Sciatic nerve (tissue), 2 donors: ENCODE measurements at regions not wholly inside any gene's neighbourhood (a gene's known extent, or its start where the extent isn't known, plus 50 kb on each side); places are given as distances from the start of the nearest gene placed in this dataset.
"Not testable (repeated sequence)": the region's sequence is repeated elsewhere in the genome, so short reads cannot be mapped to it uniquely, and the experiment has no call there.

ENCODE experiments used
- ATAC-seq: fragments of 200-7000 bp; cut with Tn5 transposase; one replicate; pipeline ENCODE4 v1.9.1; 2020; ENCODE audit warnings: mild to moderate bottlenecking, moderate library complexity
- DNase-seq: peaks from one replicate; pipeline ENCODE4 v3.0.0-alpha.2; 2020; ENCODE audit warnings: low spot score
- intact Hi-C: fragments of 100-400 bp; cut with DNase I; formaldehyde crosslinking; loops from one replicate; pipeline ENCODE4 v1.14.2; 2022
- donor health status: DM: no; HTN: no; CAD: no.
- donor health status: DM: no; HTN: no; CAD: no.

- DNase-seq = no peak
- intact Hi-C loops = no loop called here
- ATAC-seq = no peak
These were observed 194.1 kb downstream of the NUFIP1 start for GRCh38 chr13:44795176-44795575.

- ATAC-seq = no peak
- intact Hi-C loops = no loop called here
- no peak for DNase-seq
These were observed 197.2 kb downstream of the NUFIP1 start for GRCh38 chr13:44792096-44792495.

- ATAC-seq = peak; percentile 17
- intact Hi-C loops = no loop called here
These were observed 199.0 kb downstream of the NUFIP1 start for GRCh38 chr13:44790289-44790688.

GRCh38 chr13:44787617-44788016, 201.7 kb downstream of the NUFIP1 start:
- DNase-seq = no peak
- intact Hi-C loops = no loop called here
- no peak for ATAC-seq

More at GRCh38 chr13:44790289-44790688, 199.0 kb downstream of the NUFIP1 start:
- no peak for DNase-seq

GRCh38 chr13:44786756-44787155, 202.5 kb downstream of the NUFIP1 start:
- no peak for ATAC-seq
- intact Hi-C loops = no loop called here
- DNase-seq = no peak

- intact Hi-C loops = no loop called here
- ATAC-seq = no peak
- DNase-seq = no peak
These were observed 203.9 kb downstream of the NUFIP1 start for GRCh38 chr13:44785401-44785800.

GRCh38 chr13:44784708-44785080, 204.6 kb downstream of the NUFIP1 start:
- DNase-seq = no peak
- intact Hi-C loops = no loop called here
- no peak for ATAC-seq

GRCh38 chr13:44783994-44784707, 205.1 kb downstream of the NUFIP1 start:
- intact Hi-C loops = no loop called here
- ATAC-seq (no peak), DNase-seq (no peak)

- ATAC-seq (no peak), DNase-seq (no peak)
- intact Hi-C loops = no loop called here
These were observed 204.6 kb upstream of the TSC22D1 start for GRCh38 chr13:44780591-44781280.

- ATAC-seq = no peak
- intact Hi-C loops = no loop called here
- no peak for DNase-seq
These were observed 202.8 kb upstream of the TSC22D1 start for GRCh38 chr13:44778761-44779484.

- DNase-seq, ATAC-seq, intact Hi-C loops: not testable (repeated sequence)
These were observed 199.2 kb upstream of the TSC22D1 start for GRCh38 chr13:44775290-44775689.

GRCh38 chr13:44770951-44771350, 194.8 kb upstream of the TSC22D1 start:
- ATAC-seq (no peak), DNase-seq (no peak)
- intact Hi-C loops = no loop called here

- ATAC-seq (no peak), DNase-seq (no peak)
- intact Hi-C loops = no loop called here
These were observed 193.6 kb upstream of the TSC22D1 start for GRCh38 chr13:44769686-44770085.

GRCh38 chr13:44768775-44769581, 192.8 kb upstream of the TSC22D1 start:
- no peak for ATAC-seq
- intact Hi-C loops = no loop called here

GRCh38 chr13:44768239-44768638, 192.1 kb upstream of the TSC22D1 start:
- DNase-seq (no peak), ATAC-seq (no peak)
- intact Hi-C loops = no loop called here

More at GRCh38 chr13:44768775-44769581, 192.8 kb upstream of the TSC22D1 start:
- no peak for DNase-seq

GRCh38 chr13:44765001-44765471, 188.9 kb upstream of the TSC22D1 start:
- DNase-seq = no peak
- intact Hi-C loops = no loop called here
- ATAC-seq = no peak

- ATAC-seq (peak; percentile 9), DNase-seq (no peak)
- intact Hi-C loops = no loop called here
These were observed 188.2 kb upstream of the TSC22D1 start for GRCh38 chr13:44764302-44764692.

GRCh38 chr13:44763615-44764301, 187.6 kb upstream of the TSC22D1 start:
- ATAC-seq = peak; percentile 78
- no peak for DNase-seq
- intact Hi-C loops = no loop called here

- ATAC-seq (no peak), DNase-seq (no peak)
- intact Hi-C loops = no loop called here
These were observed 186.8 kb upstream of the TSC22D1 start for GRCh38 chr13:44762911-44763310.
